ENCODE measurements at regions not wholly inside any gene's neighbourhood (a gene's known extent, or its start where the extent isn't known, plus 50 kb on each side); places are given as distances from the start of the nearest gene placed in this dataset.

DNA sequence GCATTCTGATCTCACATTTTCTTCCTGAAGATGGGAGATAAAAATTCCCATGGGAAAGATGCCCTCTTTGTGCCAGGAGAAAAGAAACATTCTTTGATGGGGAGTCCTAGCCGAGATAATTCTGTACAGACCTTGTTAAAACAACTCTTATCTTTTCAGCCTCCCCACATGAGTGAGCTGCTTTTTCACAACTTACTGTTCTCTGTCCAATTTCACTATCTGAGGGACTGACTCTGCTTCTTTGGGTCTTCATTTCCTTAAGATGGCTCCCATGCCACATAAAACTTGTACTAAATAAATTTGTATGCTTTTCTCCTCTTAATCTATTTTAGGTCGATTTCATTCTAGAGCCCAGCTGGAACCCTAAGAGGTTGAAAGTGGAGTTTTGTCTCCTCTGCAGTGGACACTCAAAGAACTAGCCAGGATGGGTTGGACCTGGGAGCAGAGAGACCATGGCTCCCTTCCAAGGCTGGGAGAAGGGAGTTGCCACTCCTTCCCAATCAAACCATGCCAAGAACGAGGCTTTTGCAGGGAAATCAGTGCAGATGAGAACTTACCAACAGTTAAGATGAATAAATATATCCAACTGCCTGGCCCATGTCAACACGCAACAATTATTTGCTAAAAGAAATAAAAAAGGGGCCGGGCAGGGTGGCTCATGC, 285.8 kb upstream of the SULF2 start:
- Histone ChIP-seq H3K27me3 (ENCODE audit: control insufficient read depth, insufficient read depth, low read length) (no peaks in the 10 kb centered on the region), H3K4me1 (ENCODE audit: control insufficient read depth, insufficient read depth, low read length) (no peaks in the 10 kb centered on the region), H3K27ac (ENCODE audit: low read depth, low read length) (no peak overlapping the region), H3K9ac (ENCODE audit: low read length) (no peak overlapping the region), H3K4me3 (ENCODE audit: low read depth, low read length) (no peak overlapping the region), H3K9me3 (ENCODE audit: control insufficient read depth, insufficient read depth, low read depth, low read length) (peaks cover 5% of the 10 kb centered on the region; the same call in 1 of the 2 replicates), H3K36me3 (ENCODE audit: control insufficient read depth, insufficient read depth, low read length) (no peaks in the 10 kb centered on the region)

DNA sequence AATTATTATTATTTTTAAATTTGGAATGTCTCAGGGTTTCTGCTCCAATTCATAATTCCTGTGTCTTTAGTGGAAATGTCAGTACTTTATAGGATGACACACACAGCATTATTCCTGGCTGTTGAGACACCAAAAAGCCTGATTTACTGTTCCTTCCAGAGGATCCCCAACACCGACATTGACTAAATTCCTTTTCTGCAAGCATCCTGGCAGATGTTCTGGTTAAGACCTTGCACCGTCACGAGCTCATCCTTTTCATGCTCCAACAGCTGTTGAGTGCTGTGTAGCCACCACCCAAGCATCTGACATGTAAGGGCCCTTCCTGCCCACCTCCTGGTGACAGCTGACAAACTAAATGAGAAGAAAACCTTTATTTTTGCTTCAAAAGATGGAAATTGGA, 284.3 kb upstream of the SULF2 start:
- Histone ChIP-seq H3K36me3 (ENCODE audit: control insufficient read depth, insufficient read depth, low read length) (no peaks in the 10 kb centered on the region), H3K4me3 (ENCODE audit: low read depth, low read length) (no peak overlapping the region), H3K9me3 (ENCODE audit: control insufficient read depth, insufficient read depth, low read depth, low read length) (peaks cover 5% of the 10 kb centered on the region; the same call in 1 of the 2 replicates), H3K27ac (ENCODE audit: low read depth, low read length) (no peak overlapping the region), H3K27me3 (ENCODE audit: control insufficient read depth, insufficient read depth, low read length) (no peaks in the 10 kb centered on the region), H3K4me1 (ENCODE audit: control insufficient read depth, insufficient read depth, low read length) (no peaks in the 10 kb centered on the region), H3K9ac (ENCODE audit: low read length) (no peak overlapping the region)

DNA sequence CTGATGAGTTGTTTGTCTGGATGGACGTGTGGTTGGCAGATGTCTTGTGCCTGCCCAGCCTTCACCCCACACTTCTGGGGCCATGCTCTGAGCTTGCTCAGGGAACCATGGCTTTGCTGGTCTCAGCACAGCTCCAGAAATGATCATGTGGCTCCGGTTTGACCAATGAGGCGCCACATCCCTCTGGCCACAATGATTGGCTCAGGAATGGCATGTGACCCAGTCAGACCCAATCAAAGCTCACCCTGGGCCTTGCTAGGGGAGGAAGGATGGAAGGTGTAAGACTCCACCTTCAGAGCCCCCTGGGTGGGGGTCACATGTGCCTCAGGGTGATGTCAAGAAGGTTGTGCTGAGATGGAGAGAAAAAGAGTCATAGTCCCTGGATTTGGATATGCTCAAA, 281.6 kb upstream of the SULF2 start:
- Histone ChIP-seq H3K4me3 (ENCODE audit: low read depth, low read length) (no peak overlapping the region), H3K27ac (ENCODE audit: low read depth, low read length) (no peak overlapping the region), H3K9ac (ENCODE audit: low read length) (no peak overlapping the region), H3K4me1 (ENCODE audit: control insufficient read depth, insufficient read depth, low read length) (no peaks in the 10 kb centered on the region), H3K36me3 (ENCODE audit: control insufficient read depth, insufficient read depth, low read length) (no peaks in the 10 kb centered on the region), H3K27me3 (ENCODE audit: control insufficient read depth, insufficient read depth, low read length) (no peaks in the 10 kb centered on the region), H3K9me3 (ENCODE audit: control insufficient read depth, insufficient read depth, low read depth, low read length) (peaks cover 10% of the 10 kb centered on the region)

DNA sequence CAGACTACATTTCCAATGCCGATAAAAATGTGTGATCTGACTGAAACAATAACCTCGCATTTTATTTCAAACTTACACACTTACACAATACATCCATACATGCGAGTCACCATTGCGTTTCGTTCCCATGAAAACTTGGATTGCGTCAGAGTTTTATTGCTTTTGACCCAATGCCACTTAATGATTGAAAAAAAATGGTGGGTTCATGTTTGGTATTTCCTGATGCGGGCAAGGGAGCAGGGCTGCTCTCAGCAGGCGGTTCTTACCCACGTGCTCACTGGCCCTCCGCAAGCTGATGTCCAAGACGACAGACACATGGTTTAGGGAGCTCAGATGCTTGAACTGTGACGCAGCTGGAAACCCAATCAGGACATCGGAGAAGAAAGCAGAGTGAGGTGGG, 281.0 kb upstream of the SULF2 start:
- Histone ChIP-seq H3K27ac (ENCODE audit: low read depth, low read length) (no peak overlapping the region), H3K27me3 (ENCODE audit: control insufficient read depth, insufficient read depth, low read length) (no peaks in the 10 kb centered on the region)

DNA sequence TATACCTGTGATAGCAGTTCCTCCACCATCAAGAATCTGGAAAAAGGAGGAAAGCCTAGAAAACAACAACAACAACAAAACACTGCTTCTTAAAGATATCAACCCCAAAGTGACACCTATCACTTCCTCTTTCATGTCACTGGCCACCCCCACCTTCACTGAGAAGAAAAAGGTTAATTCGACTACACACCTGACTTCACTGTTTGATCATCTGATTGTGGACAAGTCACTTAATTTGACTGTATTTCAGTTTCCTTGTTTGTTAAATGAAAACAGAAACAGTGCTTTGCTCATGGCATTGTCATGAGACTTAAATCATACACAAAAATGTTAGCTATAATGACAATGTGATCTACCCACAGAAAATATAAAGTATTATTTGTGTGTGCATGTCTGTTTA, 280.6 kb upstream of the SULF2 start:
- no peak overlapping the region for H3K9ac ChIP-seq (ENCODE audit: low read length)
- H3K4me3 ChIP-seq (ENCODE audit: low read depth, low read length): no peak overlapping the region
- H3K9me3 ChIP-seq (ENCODE audit: control insufficient read depth, insufficient read depth, low read depth, low read length): peaks cover 11% of the 10 kb centered on the region
- H3K27ac ChIP-seq (ENCODE audit: low read depth, low read length): no peak overlapping the region
- H3K27me3 ChIP-seq (ENCODE audit: control insufficient read depth, insufficient read depth, low read length): no peaks in the 10 kb centered on the region
- no peaks in the 10 kb centered on the region for H3K4me1 ChIP-seq (ENCODE audit: control insufficient read depth, insufficient read depth, low read length)
- no peaks in the 10 kb centered on the region for H3K36me3 ChIP-seq (ENCODE audit: control insufficient read depth, insufficient read depth, low read length)

More for the DNA sequence above, 281.0 kb upstream of the SULF2 start:
- no peak overlapping the region for H3K9ac ChIP-seq (ENCODE audit: low read length)
- no peaks in the 10 kb centered on the region for H3K4me1 ChIP-seq (ENCODE audit: control insufficient read depth, insufficient read depth, low read length)
- peaks cover 10% of the 10 kb centered on the region for H3K9me3 ChIP-seq (ENCODE audit: control insufficient read depth, insufficient read depth, low read depth, low read length)
- no peak overlapping the region for H3K4me3 ChIP-seq (ENCODE audit: low read depth, low read length)
- H3K36me3 ChIP-seq (ENCODE audit: control insufficient read depth, insufficient read depth, low read length): no peaks in the 10 kb centered on the region

DNA sequence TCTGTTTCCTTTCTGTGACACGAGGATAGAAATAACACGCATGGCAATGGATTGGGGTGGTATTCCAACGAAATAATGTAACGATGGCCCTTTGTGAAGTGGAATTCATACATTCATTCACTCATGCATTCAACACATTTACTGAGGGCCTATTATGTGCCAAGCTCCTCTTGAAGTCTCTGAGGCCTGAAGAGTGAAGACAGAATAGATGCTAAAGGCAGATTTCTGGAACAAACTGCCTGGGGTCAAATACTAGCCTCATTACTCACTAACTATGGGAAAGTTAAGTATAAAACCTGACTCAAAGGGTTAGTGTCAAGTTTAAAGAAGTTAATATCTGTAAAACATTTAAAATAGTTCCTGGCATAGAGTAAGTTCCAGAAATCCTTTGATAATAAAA, 279.6 kb upstream of the SULF2 start:
- Histone ChIP-seq H3K9ac (ENCODE audit: low read length) (no peak overlapping the region), H3K36me3 (ENCODE audit: control insufficient read depth, insufficient read depth, low read length) (no peaks in the 10 kb centered on the region), H3K27ac (ENCODE audit: low read depth, low read length) (no peak overlapping the region), H3K27me3 (ENCODE audit: control insufficient read depth, insufficient read depth, low read length) (no peaks in the 10 kb centered on the region), H3K4me1 (ENCODE audit: control insufficient read depth, insufficient read depth, low read length) (no peaks in the 10 kb centered on the region), H3K4me3 (ENCODE audit: low read depth, low read length) (no peak overlapping the region), H3K9me3 (ENCODE audit: control insufficient read depth, insufficient read depth, low read depth, low read length) (peaks cover 13% of the 10 kb centered on the region)

DNA sequence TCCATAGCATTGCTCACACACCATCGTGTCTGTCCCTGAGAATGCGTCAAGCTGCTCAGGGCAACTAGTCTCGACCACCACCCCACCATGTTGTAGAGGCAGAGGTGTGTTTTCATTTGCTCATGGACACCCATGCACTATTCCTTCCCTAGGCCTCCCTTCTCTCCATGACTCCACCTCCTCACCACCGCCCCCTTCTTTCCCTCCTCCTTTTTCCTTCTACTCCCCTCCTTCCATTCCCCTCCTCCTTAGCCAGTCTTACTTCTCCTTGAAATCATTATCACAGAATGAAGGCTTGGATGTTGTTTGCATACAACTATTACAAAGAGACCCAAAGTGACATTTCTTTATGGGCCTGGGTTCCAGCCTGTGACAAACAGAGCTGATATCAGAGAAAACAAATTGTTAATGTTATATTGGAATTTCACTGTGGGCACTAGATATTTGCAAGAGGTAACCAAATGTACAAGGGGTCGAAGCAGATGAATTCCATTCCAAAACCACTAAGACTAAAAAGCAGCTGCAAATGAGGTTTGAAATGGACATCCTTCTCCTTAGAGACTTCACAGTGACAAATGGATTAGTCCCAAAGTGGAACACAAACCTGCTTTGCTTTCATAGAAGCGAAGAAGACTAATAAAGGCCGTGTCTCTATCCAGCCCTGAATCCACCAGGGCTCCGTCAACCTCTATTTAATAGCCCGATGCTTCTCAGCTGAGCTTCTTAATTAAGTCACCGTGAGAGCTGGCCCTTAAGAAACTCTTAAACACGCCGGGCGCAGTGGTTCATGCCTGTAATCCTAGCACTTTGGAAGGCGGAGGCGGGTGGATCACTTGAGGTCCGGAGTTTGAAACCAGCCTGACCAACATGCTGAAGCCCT, 275.8 kb upstream of the SULF2 start:
- Histone ChIP-seq H3K9ac (ENCODE audit: low read length) (no peak overlapping the region), H3K4me3 (ENCODE audit: low read depth, low read length) (no peak overlapping the region), H3K27me3 (ENCODE audit: control insufficient read depth, insufficient read depth, low read length) (no peaks in the 10 kb centered on the region), H3K9me3 (ENCODE audit: control insufficient read depth, insufficient read depth, low read depth, low read length) (peaks cover 36% of the 10 kb centered on the region), H3K4me1 (ENCODE audit: control insufficient read depth, insufficient read depth, low read length) (no peaks in the 10 kb centered on the region), H3K27ac (ENCODE audit: low read depth, low read length) (no peak overlapping the region), H3K36me3 (ENCODE audit: control insufficient read depth, insufficient read depth, low read length) (no peaks in the 10 kb centered on the region)

DNA sequence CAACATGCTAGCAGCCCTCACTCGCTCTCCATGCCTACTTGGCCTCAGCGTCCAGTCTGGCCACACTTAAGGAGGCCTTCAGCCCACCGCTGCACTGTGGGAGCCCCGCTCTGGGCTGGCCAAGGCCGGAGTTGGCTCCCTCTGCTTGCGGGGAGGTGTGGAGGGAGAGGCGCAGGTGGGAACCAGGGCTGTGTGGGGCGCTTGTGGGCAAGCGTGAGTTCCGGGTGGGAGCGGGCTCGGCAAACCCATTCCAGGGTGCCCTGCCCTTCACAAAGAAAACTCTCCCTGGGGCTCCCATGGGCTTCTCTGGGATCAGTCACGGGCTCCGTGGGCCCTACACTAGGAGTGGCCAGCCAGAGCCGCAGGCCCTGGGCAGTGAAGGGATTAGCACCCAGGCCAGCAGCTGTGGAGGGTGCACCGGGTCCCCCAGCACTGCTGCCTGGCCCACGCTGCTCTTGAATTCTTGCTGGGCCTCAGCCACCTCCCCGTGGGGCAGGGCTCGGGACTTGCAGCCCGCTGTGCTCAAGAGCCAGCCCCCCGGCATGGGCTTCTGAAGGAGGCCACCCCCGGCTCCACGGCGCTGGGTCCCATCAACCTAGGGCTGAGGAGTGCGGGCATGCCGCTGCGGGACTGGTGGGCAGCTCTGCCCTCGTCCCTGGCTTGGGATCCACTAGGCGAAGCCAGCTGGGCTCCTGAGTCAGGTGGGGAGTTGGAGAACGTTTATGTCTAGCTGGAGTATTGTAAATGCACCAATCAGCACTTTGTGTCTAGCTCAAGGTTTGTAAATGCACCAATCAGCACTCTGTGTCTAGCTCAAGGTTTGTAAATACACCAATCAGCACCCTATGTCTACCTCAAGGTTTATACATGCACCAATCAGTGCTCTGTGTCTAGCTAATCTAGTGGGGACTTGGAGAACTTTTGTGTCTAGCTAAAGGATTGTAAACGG, 273.6 kb upstream of the SULF2 start:
- peaks cover 43% of the 10 kb centered on the region for H3K9me3 ChIP-seq (ENCODE audit: control insufficient read depth, insufficient read depth, low read depth, low read length)
- H3K27ac ChIP-seq (ENCODE audit: low read depth, low read length): no peak overlapping the region
- no peaks in the 10 kb centered on the region for H3K27me3 ChIP-seq (ENCODE audit: control insufficient read depth, insufficient read depth, low read length)
- no peaks in the 10 kb centered on the region for H3K4me1 ChIP-seq (ENCODE audit: control insufficient read depth, insufficient read depth, low read length)
- no peak overlapping the region for H3K4me3 ChIP-seq (ENCODE audit: low read depth, low read length)
- no peaks in the 10 kb centered on the region for H3K36me3 ChIP-seq (ENCODE audit: control insufficient read depth, insufficient read depth, low read length)
- H3K9ac ChIP-seq (ENCODE audit: low read length): no peak overlapping the region

DNA sequence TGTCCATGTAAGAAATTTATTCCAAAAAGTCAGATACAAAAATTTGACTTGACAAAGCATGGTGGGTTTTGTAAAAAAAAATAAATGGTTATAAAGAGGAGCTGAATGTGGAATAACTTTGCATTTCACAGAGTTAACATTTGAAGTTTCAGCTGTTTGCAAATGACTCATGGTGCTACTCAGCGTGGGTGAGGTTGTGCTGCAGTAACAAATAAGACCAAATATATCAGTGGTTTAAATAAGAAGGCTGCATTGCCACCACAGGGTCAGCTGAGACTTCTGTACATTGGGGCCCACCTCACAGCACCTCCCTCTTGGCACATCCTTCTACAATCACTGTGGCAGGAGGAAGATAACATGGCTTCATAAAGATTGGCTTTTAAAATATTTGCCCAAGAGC, 272.5 kb upstream of the SULF2 start:
- no peak overlapping the region for H3K27ac ChIP-seq (ENCODE audit: low read depth, low read length)
- H3K27me3 ChIP-seq (ENCODE audit: control insufficient read depth, insufficient read depth, low read length): no peaks in the 10 kb centered on the region
- H3K4me1 ChIP-seq (ENCODE audit: control insufficient read depth, insufficient read depth, low read length): no peaks in the 10 kb centered on the region
- no peak overlapping the region for H3K9ac ChIP-seq (ENCODE audit: low read length)
- H3K36me3 ChIP-seq (ENCODE audit: control insufficient read depth, insufficient read depth, low read length): no peaks in the 10 kb centered on the region
- peaks cover 43% of the 10 kb centered on the region for H3K9me3 ChIP-seq (ENCODE audit: control insufficient read depth, insufficient read depth, low read depth, low read length)
- no peak overlapping the region for H3K4me3 ChIP-seq (ENCODE audit: low read depth, low read length)

DNA sequence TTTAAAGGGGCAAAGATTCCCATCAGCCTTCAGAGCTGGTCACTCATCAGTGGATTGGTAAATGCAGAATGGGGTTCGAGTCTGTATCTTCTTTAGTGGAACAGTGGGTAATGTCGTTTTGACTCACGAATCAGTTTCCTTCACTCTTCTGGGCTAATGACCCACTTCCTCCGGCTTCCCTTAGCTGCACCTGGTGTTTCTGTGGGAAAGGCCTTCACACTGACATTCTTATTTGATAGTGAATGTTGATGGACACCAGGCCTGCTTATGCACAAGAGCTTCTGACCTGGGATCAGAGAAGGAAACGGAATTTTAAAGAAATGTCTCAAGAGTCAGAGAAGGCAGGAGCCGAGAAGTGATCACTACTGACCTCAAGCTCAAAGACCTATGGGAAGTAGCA, 272.0 kb upstream of the SULF2 start:
- Histone ChIP-seq H3K9ac (ENCODE audit: low read length) (no peak overlapping the region), H3K27me3 (ENCODE audit: control insufficient read depth, insufficient read depth, low read length) (no peaks in the 10 kb centered on the region), H3K9me3 (ENCODE audit: control insufficient read depth, insufficient read depth, low read depth, low read length) (peaks cover 38% of the 10 kb centered on the region), H3K27ac (ENCODE audit: low read depth, low read length) (no peak overlapping the region), H3K4me3 (ENCODE audit: low read depth, low read length) (no peak overlapping the region), H3K36me3 (ENCODE audit: control insufficient read depth, insufficient read depth, low read length) (no peaks in the 10 kb centered on the region), H3K4me1 (ENCODE audit: control insufficient read depth, insufficient read depth, low read length) (peaks cover 2% of the 10 kb centered on the region; the same call in 1 of the 2 replicates)
